Panc1 (cell line): ENCODE measurements at regions not wholly inside any gene's neighbourhood (a gene's known extent, or its start where the extent isn't known, plus 50 kb on each side); places are given as distances from the start of the nearest gene placed in this dataset.

Experiments
- CTCF ChIP-seq: fragments of 450-650 bp; IDR thresholded peaks from 2 replicates; pipeline ENCODE4 v1.5.1; 2017; ENCODE audit warnings: mild to moderate bottlenecking
- POLR2AphosphoS5 ChIP-seq: IDR thresholded peaks from 2 replicates; pipeline ENCODE4 v1.6.1; 2012; ENCODE audit warnings: mild to moderate bottlenecking, low read depth, low read length, moderate library complexity
- TCF7L2 ChIP-seq: IDR thresholded peaks from 2 replicates; pipeline ENCODE4 v1.6.1; 2011; ENCODE audit warnings: mild to moderate bottlenecking, low read depth, low read length, inconsistent platforms

DNA sequence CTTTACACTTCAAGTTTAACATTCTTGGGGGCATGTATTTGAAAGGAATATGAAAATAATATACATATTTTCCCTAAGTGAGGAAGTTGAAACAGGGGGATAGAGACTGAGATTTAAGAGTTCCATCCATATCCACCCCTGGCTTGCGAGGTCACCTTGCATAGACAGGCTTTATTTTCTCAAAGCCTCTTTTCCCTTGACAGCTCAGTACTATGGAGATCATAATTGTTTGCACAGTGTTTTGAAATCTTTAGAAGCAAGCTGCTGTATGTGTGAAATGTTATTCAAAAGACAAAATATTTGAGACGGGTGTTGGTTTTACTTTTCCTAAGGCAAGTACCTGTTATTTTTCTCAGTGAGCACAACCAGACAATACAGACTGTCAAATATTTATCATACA is 163.1 kb downstream of the LRRC70 start:
- TF ChIP-seq CTCF = no peak
- TF ChIP-seq TCF7L2 = no peak
- TF ChIP-seq POLR2AphosphoS5 = no peak
